Panc1 (cell line): ENCODE measurements at regions not wholly inside any gene's neighbourhood (a gene's known extent, or its start where the extent isn't known, plus 50 kb on each side); places are given as distances from the start of the nearest gene placed in this dataset.

Experiments used
- ATAC-seq: fragments of 200-7000 bp; cut with Tn5 transposase; 2 replicates; pipeline ENCODE4 v1.9.1; 2020; ENCODE audit warnings: mild to moderate bottlenecking, moderate library complexity
- BruUV-seq: library from RNA; stranded (reverse); fragments of 400-500 nt; replicated peaks from 2 replicates; lab custom pipeline; 2021; lab: Mats Ljungman, UMichigan
- CTCF ChIA-PET: fragments of 300-600 bp; sonication (Branson Sonifier 250); formaldehyde crosslinking; loops from one replicate; lab custom pipeline; 2022; ENCODE audit warnings: antibody characterized with exemption; lab: Charles Lee
- POLR2A ChIA-PET: fragments of 300-600 bp; sonication (Branson Sonifier 250); formaldehyde crosslinking; loops from one replicate; lab custom pipeline; 2022; ENCODE audit warnings: antibody characterized with exemption; lab: Charles Lee
- DNase-seq: peaks from one replicate; pipeline ENCODE4 v3.0.0-alpha.2; 2010; ENCODE audit warnings: low read depth, low spot score
- H3K27ac ChIP-seq: 2 replicates; pipeline ENCODE4 v1.5.1; 2011; ENCODE audit warnings: mild to moderate bottlenecking, low read length, inconsistent platforms
- H3K27me3 ChIP-seq: fragments of 200-500 bp; sonication (Bioruptor generic); 2 replicates; pipeline ENCODE4 v1.6.0; 2014; ENCODE audit warnings: low read length, inconsistent platforms; ENCODE audit not compliant: control insufficient read depth, insufficient read depth
- H3K36me3 ChIP-seq: fragments of 200-500 bp; sonication (Bioruptor generic); 2 replicates; pipeline ENCODE4 v1.5.1; 2014; ENCODE audit warnings: inconsistent platforms, mild to moderate bottlenecking, low read length, moderate library complexity; ENCODE audit not compliant: control insufficient read depth, insufficient read depth
- H3K4me1 ChIP-seq: 2 replicates; pipeline ENCODE4 v1.5.1; 2011; ENCODE audit warnings: inconsistent platforms, mild to moderate bottlenecking, low read length, moderate library complexity; ENCODE audit not compliant: control insufficient read depth, insufficient read depth
- H3K4me3 ChIP-seq, 2 experiments: 2 replicates each; pipeline ENCODE4 v1.5.1; 2011 to 2012; ENCODE audit warnings: low read depth in 2 of 2, low read length in 2 of 2, mild to moderate bottlenecking in 2 of 2, inconsistent platforms in 1 of 2, moderate library complexity in 1 of 2
- H3K9me3 ChIP-seq: fragments of 200-500 bp; sonication (Bioruptor generic); 2 replicates; pipeline ENCODE4 v1.5.1; 2014; ENCODE audit warnings: low read depth, mild to moderate bottlenecking, inconsistent platforms, low read length, moderate library complexity; ENCODE audit not compliant: control insufficient read depth, insufficient read depth
- CTCF ChIP-seq: fragments of 450-650 bp; IDR thresholded peaks from 2 replicates; pipeline ENCODE4 v1.5.1; 2017; ENCODE audit warnings: mild to moderate bottlenecking
- POLR2AphosphoS5 ChIP-seq: IDR thresholded peaks from 2 replicates; pipeline ENCODE4 v1.6.1; 2012; ENCODE audit warnings: mild to moderate bottlenecking, low read depth, low read length, moderate library complexity
- REST ChIP-seq, 2 experiments: IDR thresholded peaks; 2 replicates each; pipeline ENCODE4 v1.6.1; 2011 to 2012; ENCODE audit warnings: low read depth in 2 of 2, control low read depth in 1 of 2, low read length in 1 of 2, mild to moderate bottlenecking in 1 of 2, moderate library complexity in 1 of 2; ENCODE audit not compliant: insufficient read depth in 1 of 2
- SIN3A ChIP-seq: IDR thresholded peaks from 2 replicates; pipeline ENCODE4 v1.6.1; 2012; ENCODE audit warnings: low read depth, mild to moderate bottlenecking, low read length, moderate library complexity, borderline replicate concordance; ENCODE audit not compliant: insufficient read depth
- TCF7L2 ChIP-seq: IDR thresholded peaks from 2 replicates; pipeline ENCODE4 v1.6.1; 2011; ENCODE audit warnings: mild to moderate bottlenecking, low read depth, low read length, inconsistent platforms
- in situ Hi-C: cut with HindIII; loops from 2 replicates; pipeline ENCODE4 v1.10.0; 2016; ENCODE audit warnings: low sequenced_read_pairs, low pct_unique_long_range_greater_than_20kb
- intact Hi-C: fragments of 100-400 bp; cut with micrococcal nuclease; formaldehyde crosslinking; loops from one replicate; pipeline ENCODE4 v1.10.0; 2022; ENCODE audit not compliant: unreplicated experiment

GRCh38 chr20:53831228-53831627 is 237.6 kb upstream of the ZNF217 start:
- H3K36me3 ChIP-seq: no peaks in the 10 kb centered on the region
- in situ Hi-C loops: no loop called here
- H3K4me1 ChIP-seq: peaks cover 43% of the 10 kb centered on the region
- ChIA-PET CTCF (no interaction called here), POLR2A (no interaction called here)
- H3K4me3 ChIP-seq: no peak overlapping the region
- TF ChIP-seq SIN3A (no peak), REST (IDR thresholded peaks at IDR 0.05; ENCODE audit: insufficient read depth in 1 of 2, low read depth in 2 of 2, low read length in 1 of 2) (no peak), TCF7L2 (no peak), CTCF (no peak), POLR2AphosphoS5 (no peak)
- DNase-seq: no peak
- no TSS peak for BruUV-seq
- intact Hi-C loops: no loop called here
- peaks cover 6% of the 10 kb centered on the region for H3K9me3 ChIP-seq
- no peak for ATAC-seq
- peak overlapping the region; percentile 100 for H3K27ac ChIP-seq
- no peaks in the 10 kb centered on the region for H3K27me3 ChIP-seq

GRCh38 chr20:53829724-53830521 is 236.3 kb upstream of the ZNF217 start:
- peak; percentile 36 for DNase-seq
- Histone ChIP-seq H3K36me3 (no peaks in the 10 kb centered on the region), H3K27ac (peak overlapping the region; percentile 100), H3K4me1 (peaks cover 45% of the 10 kb centered on the region), H3K27me3 (no peaks in the 10 kb centered on the region), H3K4me3 (peak overlapping the region; percentile 11 to 21; a peak in 3 of 4 replicates), H3K9me3 (peaks cover 6% of the 10 kb centered on the region)
- ChIA-PET POLR2A (interaction anchor here (0.6 to 0.7 kb wide), 4 partner anchors 35 to 113 kb away, joined by 3 to 7 read pairs (median 4); no protein-coding TSS in a partner anchor), CTCF (no interaction called here)
- intact Hi-C loops: loop anchor here (5.0 kb wide), 1 partner anchor 37 kb away; no protein-coding TSS in a partner anchor
- ATAC-seq: peak; percentile 39
- no peak for TF ChIP-seq SIN3A
- no TSS peak for BruUV-seq
- in situ Hi-C loops: no loop called here
